GM23248 (cell line): ENCODE measurements at regions not wholly inside any gene's neighbourhood (a gene's known extent, or its start where the extent isn't known, plus 50 kb on each side); places are given as distances from the start of the nearest gene placed in this dataset.

Source experiments
- DNase-seq: peaks from one replicate; pipeline ENCODE4 v3.0.0-alpha.2; 2015
- H2AFZ ChIP-seq: fragments of 200-600 bp; sonication (generic); 2 replicates; pipeline ENCODE4 v1.6.1; 2016; ENCODE audit warnings: antibody characterized with exemption
- H3F3A ChIP-seq: fragments of 200-600 bp; sonication (generic); 2 replicates; pipeline ENCODE4 v1.6.1; 2016; ENCODE audit warnings: mild to moderate bottlenecking, antibody characterized with exemption, mixed run types; ENCODE audit not compliant: insufficient read depth
- H3K27ac ChIP-seq: fragments of 200-600 bp; sonication (generic); 2 replicates; pipeline ENCODE4 v1.5.1; 2016; ENCODE audit warnings: mild to moderate bottlenecking
- H3K27me3 ChIP-seq: fragments of 200-600 bp; sonication (generic); replicated peaks from 2 replicates; pipeline ENCODE4 v1.6.1; 2016; ENCODE audit warnings: mild to moderate bottlenecking; ENCODE audit not compliant: insufficient read depth
- H3K36me3 ChIP-seq: fragments of 200-600 bp; sonication (generic); 2 replicates; pipeline ENCODE4 v1.6.1; 2016; ENCODE audit warnings: low read depth, mild to moderate bottlenecking
- H3K4me1 ChIP-seq: fragments of 200-600 bp; sonication (generic); 2 replicates; pipeline ENCODE4 v1.6.1; 2016; ENCODE audit warnings: mild to moderate bottlenecking; ENCODE audit not compliant: insufficient read depth
- H3K4me2 ChIP-seq: fragments of 200-600 bp; sonication (generic); one replicate; pipeline ENCODE4 v1.6.1; 2016; ENCODE audit warnings: mild to moderate bottlenecking; ENCODE audit not compliant: unreplicated experiment
- H3K4me3 ChIP-seq: fragments of 200-600 bp; sonication (generic); 2 replicates; pipeline ENCODE4 v1.5.1; 2016; ENCODE audit warnings: mild to moderate bottlenecking
- H3K79me2 ChIP-seq: fragments of 200-600 bp; sonication (generic); 2 replicates; pipeline ENCODE4 v1.6.1; 2016; ENCODE audit warnings: mild to moderate bottlenecking; ENCODE audit not compliant: insufficient read depth
- H3K9ac ChIP-seq: fragments of 200-600 bp; sonication (generic); 2 replicates; pipeline ENCODE4 v1.6.1; 2016; ENCODE audit warnings: mild to moderate bottlenecking
- H3K9me2 ChIP-seq: fragments of 200-600 bp; sonication (generic); 2 replicates; pipeline ENCODE4 v1.6.1; 2016; ENCODE audit warnings: mixed run types, mild to moderate bottlenecking, moderate library complexity; ENCODE audit not compliant: insufficient read depth
- H3K9me3 ChIP-seq: fragments of 200-600 bp; sonication (generic); one replicate; pipeline ENCODE4 v1.6.1; 2017; ENCODE audit warnings: low read depth
- H4K20me1 ChIP-seq: fragments of 200-600 bp; sonication (generic); 2 replicates; pipeline ENCODE4 v1.6.0; 2016; ENCODE audit not compliant: insufficient read depth
- EZH2 ChIP-seq: fragments of 200-600 bp; sonication (generic); IDR thresholded peaks from 2 replicates; pipeline ENCODE4 v1.6.1; 2018; ENCODE audit warnings: antibody characterized with exemption, mild to moderate bottlenecking; ENCODE audit not compliant: insufficient read depth, poor library complexity, severe bottlenecking
- EZH2phosphoT487 ChIP-seq: fragments of 200-600 bp; sonication (generic); IDR thresholded peaks from 2 replicates; pipeline ENCODE4 v1.6.1; 2018; ENCODE audit warnings: antibody characterized with exemption, moderate library complexity, mild to moderate bottlenecking, low read depth; ENCODE audit not compliant: insufficient read depth
- WGBS, 2 experiments: methylation state at CpG; one replicate each; pipeline ENCODE4 v1.1.6; 2015 to 2017; ENCODE audit warnings: low lambda C conversion rate in 2 of 2, low coverage in 1 of 2; ENCODE audit errors: missing lambda C conversion rate in 2 of 2; 5-methylcytosine and 5-hydroxymethylcytosine counted together
- in situ Hi-C: fragments of 300-500 bp; cut with MboI; formaldehyde crosslinking; loops from 2 replicates; pipeline ENCODE4 v1.15.0; 2020

GRCh38 chr5:116360008-116360853 lies 214.4 kb downstream of the SEMA6A start:
- 44 to 47% methylated on average over 7 of the region's 7 CpGs for WGBS, 2 experiments
- H3K4me3 ChIP-seq: no peak overlapping the region
- no peak overlapping the region for H3K9ac ChIP-seq
- H3F3A ChIP-seq: no peaks in the 10 kb centered on the region
- no peaks in the 10 kb centered on the region for H4K20me1 ChIP-seq
- DNase-seq: no peak
- H3K4me1 ChIP-seq: no peaks in the 10 kb centered on the region
- no peaks in the 10 kb centered on the region for H3K9me2 ChIP-seq
- TF ChIP-seq EZH2: no peak
- no peak for TF ChIP-seq EZH2phosphoT487
- no peaks in the 10 kb centered on the region for H3K36me3 ChIP-seq
- H3K9me3 ChIP-seq: no peaks in the 10 kb centered on the region
- in situ Hi-C loops: no loop called here
- no peaks in the 10 kb centered on the region for H3K27me3 ChIP-seq
- H2AFZ ChIP-seq: no peak overlapping the region
- no peaks in the 10 kb centered on the region for H3K79me2 ChIP-seq
- no peak overlapping the region for H3K4me2 ChIP-seq
- H3K27ac ChIP-seq: no peak overlapping the region

GRCh38 chr5:116359592-116359991 lies 215.0 kb downstream of the SEMA6A start:
- Histone ChIP-seq H3K79me2 (no peaks in the 10 kb centered on the region), H3K9ac (no peak overlapping the region), H3K27ac (no peak overlapping the region), H3K36me3 (no peaks in the 10 kb centered on the region), H3K27me3 (no peaks in the 10 kb centered on the region), H3K9me3 (peaks cover 6% of the 10 kb centered on the region), H4K20me1 (no peaks in the 10 kb centered on the region), H3K4me3 (no peak overlapping the region), H2AFZ (no peak overlapping the region), H3K4me2 (no peak overlapping the region), H3K4me1 (no peaks in the 10 kb centered on the region), H3K9me2 (no peaks in the 10 kb centered on the region), H3F3A (no peaks in the 10 kb centered on the region)
- no peak for DNase-seq
- TF ChIP-seq EZH2: no peak
- TF ChIP-seq EZH2phosphoT487: no peak
- in situ Hi-C loops: no loop called here
- WGBS, 2 experiments: 76 to 78% methylated on average over 1 of the region's 1 CpG

- Histone ChIP-seq H3K27me3 (no peaks in the 10 kb centered on the region), H3K27ac (no peak overlapping the region), H3K79me2 (no peaks in the 10 kb centered on the region), H3K9me3 (peaks cover 6% of the 10 kb centered on the region), H3K4me2 (no peak overlapping the region), H3K9ac (no peak overlapping the region), H3K4me3 (no peak overlapping the region), H3K36me3 (no peaks in the 10 kb centered on the region), H3F3A (no peaks in the 10 kb centered on the region), H3K9me2 (no peaks in the 10 kb centered on the region), H3K4me1 (no peaks in the 10 kb centered on the region), H4K20me1 (no peaks in the 10 kb centered on the region), H2AFZ (no peak overlapping the region)
- no peak for DNase-seq
- TF ChIP-seq EZH2phosphoT487 (no peak), EZH2 (no peak)
- WGBS, 2 experiments: 92 to 100% methylated on average over 1 of the region's 1 CpG
- in situ Hi-C loops: no loop called here
Observed at GRCh38 chr5:116358911-116359418, 215.7 kb downstream of the SEMA6A start.

- no peaks in the 10 kb centered on the region for H3F3A ChIP-seq
- H3K9me3 ChIP-seq: peaks cover 6% of the 10 kb centered on the region
- no peak overlapping the region for H3K4me2 ChIP-seq
- H2AFZ ChIP-seq: no peak overlapping the region
- in situ Hi-C loops: no loop called here
- H3K36me3 ChIP-seq: no peaks in the 10 kb centered on the region
- H3K27me3 ChIP-seq: no peaks in the 10 kb centered on the region
- DNase-seq: no peak
- no peak overlapping the region for H3K9ac ChIP-seq
- TF ChIP-seq EZH2 (no peak), EZH2phosphoT487 (no peak)
- no peaks in the 10 kb centered on the region for H4K20me1 ChIP-seq
- H3K4me1 ChIP-seq: no peaks in the 10 kb centered on the region
- H3K4me3 ChIP-seq: no peak overlapping the region
- H3K79me2 ChIP-seq: no peaks in the 10 kb centered on the region
- no peaks in the 10 kb centered on the region for H3K9me2 ChIP-seq
- no peak overlapping the region for H3K27ac ChIP-seq
Observed at GRCh38 chr5:116358015-116358523, 216.6 kb downstream of the SEMA6A start.
